22Rv1 (cell line): ENCODE measurements at regions not wholly inside any gene's neighbourhood (a gene's known extent, or its start where the extent isn't known, plus 50 kb on each side); places are given as distances from the start of the nearest gene placed in this dataset.

ENCODE experiments used
- CTCF ChIP-seq: fragments of 450-650 bp; IDR thresholded peaks from 2 replicates; pipeline ENCODE4 v1.5.1; 2017; ENCODE audit warnings: mild to moderate bottlenecking
- ZFX ChIP-seq: fragments of 450-650 bp; IDR thresholded peaks from 2 replicates; pipeline ENCODE4 v1.6.1; 2017; ENCODE audit warnings: antibody characterized with exemption, borderline replicate concordance

GRCh38 chr10:118908557-118909256, 120.8 kb upstream of the NANOS1 start:
- TF ChIP-seq CTCF (no peak), ZFX (no peak)
